Activated CD8-positive, alpha-beta memory T cell treated with anti-CD3 and anti-CD28 coated beads for 48 hours (primary cell): ENCODE measurements at regions not wholly inside any gene's neighbourhood (a gene's known extent, or its start where the extent isn't known, plus 50 kb on each side); places are given as distances from the start of the nearest gene placed in this dataset.
"Not testable (repeated sequence)": the region's sequence is repeated elsewhere in the genome, so short reads cannot be mapped to it uniquely, and the experiment has no call there.

Source experiments
- DNase-seq, 3 experiments: peaks; one replicate each; pipeline ENCODE4 v3.0.0-alpha.2; 2020; ENCODE audit warnings: low read depth in 2 of 3, low spot score in 2 of 3

GRCh38 chr1:56133522-56134472 lies 445.6 kb downstream of the PLPP3 start:
- no peak for DNase-seq

- no peak for DNase-seq
Observed at GRCh38 chr1:56132520-56132919, 446.8 kb downstream of the PLPP3 start.

- DNase-seq, result no peak
Observed at GRCh38 chr1:56129837-56130236, 449.5 kb downstream of the PLPP3 start.

GRCh38 chr1:56125316-56125715 lies 454.0 kb downstream of the PLPP3 start:
- DNase-seq, result no peak

GRCh38 chr1:56123826-56124225 lies 455.5 kb downstream of the PLPP3 start:
- no peak for DNase-seq

- DNase-seq, result no peak
Observed at GRCh38 chr1:56123421-56123820, 455.9 kb downstream of the PLPP3 start.

GRCh38 chr1:56120021-56120420 lies 459.3 kb downstream of the PLPP3 start:
- DNase-seq, result no peak

GRCh38 chr1:56118676-56119075 lies 460.7 kb downstream of the PLPP3 start:
- not testable (repeated sequence) for DNase-seq

GRCh38 chr1:56115701-56116100 lies 463.7 kb downstream of the PLPP3 start:
- DNase-seq, result no peak

- no peak for DNase-seq
Observed at GRCh38 chr1:56113679-56114078, 465.7 kb downstream of the PLPP3 start.

- DNase-seq, result no peak
Observed at GRCh38 chr1:56107275-56107638, 472.1 kb downstream of the PLPP3 start.

GRCh38 chr1:56106531-56107274 lies 472.7 kb downstream of the PLPP3 start:
- DNase-seq, result no peak

- no peak for DNase-seq
Observed at GRCh38 chr1:56105397-56105796, 474.0 kb downstream of the PLPP3 start.

GRCh38 chr1:56099766-56100265 lies 479.5 kb downstream of the PLPP3 start:
- no peak for DNase-seq

GRCh38 chr1:56098946-56099345 lies 480.4 kb downstream of the PLPP3 start:
- DNase-seq, result no peak

GRCh38 chr1:56097713-56098112 lies 481.6 kb downstream of the PLPP3 start:
- no peak for DNase-seq

GRCh38 chr1:56095696-56096665 lies 483.4 kb downstream of the PLPP3 start:
- DNase-seq, result no peak

- DNase-seq, result no peak
Observed at GRCh38 chr1:56094168-56094567, 485.2 kb downstream of the PLPP3 start.

- no peak for DNase-seq
Observed at GRCh38 chr1:56092684-56093570, 486.4 kb downstream of the PLPP3 start.

- DNase-seq, result not testable (repeated sequence)
Observed at GRCh38 chr1:56089826-56090225, 489.5 kb downstream of the PLPP3 start.
